ENCODE measurements at regions not wholly inside any gene's neighbourhood (a gene's known extent, or its start where the extent isn't known, plus 50 kb on each side); places are given as distances from the start of the nearest gene placed in this dataset.

GRCh38 chr3:15955968-15956367 is 158.2 kb upstream of the ANKRD28 start:
- CTCF ChIA-PET = no interaction called here
- no peak for DNase-seq (ENCODE audit: extremely low spot score)
- no peak for TF ChIP-seq ARNT (IDR thresholded peaks at IDR 0.05)
- TF ChIP-seq FOXM1 (IDR thresholded peaks at IDR 0.05; ENCODE audit: borderline replicate concordance) = no peak
- TF ChIP-seq CTBP1 (IDR thresholded peaks at IDR 0.05; ENCODE audit: borderline replicate concordance) = no peak
- POLR2A ChIA-PET = no interaction called here

- POLR2A ChIA-PET = no interaction called here
- CTCF ChIA-PET = no interaction called here
- DNase-seq (ENCODE audit: extremely low spot score) = no peak
- TF ChIP-seq NFRKB (IDR thresholded peaks at IDR 0.05) (no peak), CTBP1 (IDR thresholded peaks at IDR 0.05; ENCODE audit: borderline replicate concordance) (no peak), FOXM1 (IDR thresholded peaks at IDR 0.05; ENCODE audit: borderline replicate concordance) (no peak), L3MBTL2 (conservative IDR thresholded peaks at IDR 0.05) (no peak), PKNOX1 (IDR thresholded peaks at IDR 0.05) (no peak), ARNT (IDR thresholded peaks at IDR 0.05) (no peak), FOXA1 (IDR thresholded peaks at IDR 0.05) (no peak), ELF4 (IDR thresholded peaks at IDR 0.05) (no peak), HDGF (IDR thresholded peaks at IDR 0.05; ENCODE audit: borderline replicate concordance) (no peak), BHLHE40 (IDR thresholded peaks at IDR 0.05; ENCODE audit: borderline replicate concordance) (no peak), ZNF384 (IDR thresholded peaks at IDR 0.05) (no peak), LEF1 (IDR thresholded peaks at IDR 0.05; ENCODE audit: borderline replicate concordance) (no peak)
Measured at GRCh38 chr3:15958692-15959433, 161.1 kb upstream of the ANKRD28 start.

- ChIA-PET POLR2A (no interaction called here), CTCF (no interaction called here)
- no peak for DNase-seq (ENCODE audit: extremely low spot score)
- no peak for TF ChIP-seq ARNT (IDR thresholded peaks at IDR 0.05)
- no peak for TF ChIP-seq BHLHE40 (IDR thresholded peaks at IDR 0.05; ENCODE audit: borderline replicate concordance)
- no peak for TF ChIP-seq CTBP1 (IDR thresholded peaks at IDR 0.05; ENCODE audit: borderline replicate concordance)
- no peak for TF ChIP-seq SUZ12 (IDR thresholded peaks at IDR 0.05)
- no peak for TF ChIP-seq NFRKB (IDR thresholded peaks at IDR 0.05)
- no peak for TF ChIP-seq ELF4 (IDR thresholded peaks at IDR 0.05)
- no peak for TF ChIP-seq FOXK2 (IDR thresholded peaks at IDR 0.05)
- no peak for TF ChIP-seq SP1 (IDR thresholded peaks at IDR 0.05)
Measured at GRCh38 chr3:15959434-15959811, 161.6 kb upstream of the ANKRD28 start.

GRCh38 chr3:15964605-15965442 is 167.0 kb upstream of the ANKRD28 start:
- POLR2A ChIA-PET = no interaction called here
- no peak for TF ChIP-seq ARNT (IDR thresholded peaks at IDR 0.05)
- TF ChIP-seq FOXK2 (IDR thresholded peaks at IDR 0.05) = no peak
- TF ChIP-seq PKNOX1 (IDR thresholded peaks at IDR 0.05) = no peak
- TF ChIP-seq SP1 (IDR thresholded peaks at IDR 0.05) = no peak
- no peak for TF ChIP-seq BHLHE40 (IDR thresholded peaks at IDR 0.05; ENCODE audit: borderline replicate concordance)
- TF ChIP-seq ELF4 (IDR thresholded peaks at IDR 0.05) = no peak
- no peak for TF ChIP-seq SUZ12 (IDR thresholded peaks at IDR 0.05)
- TF ChIP-seq HDGF (IDR thresholded peaks at IDR 0.05; ENCODE audit: borderline replicate concordance) = no peak
- TF ChIP-seq ZNF384 (IDR thresholded peaks at IDR 0.05) = no peak
- TF ChIP-seq CTBP1 (IDR thresholded peaks at IDR 0.05; ENCODE audit: borderline replicate concordance) = no peak
- no peak for TF ChIP-seq TARDBP (IDR thresholded peaks at IDR 0.05)
- TF ChIP-seq L3MBTL2 (conservative IDR thresholded peaks at IDR 0.05) = no peak
- no peak for DNase-seq (ENCODE audit: extremely low spot score)
- CTCF ChIA-PET = no interaction called here

GRCh38 chr3:15967577-15967976 is 169.8 kb upstream of the ANKRD28 start:
- no peak for DNase-seq (ENCODE audit: extremely low spot score)
- CTCF ChIA-PET = no interaction called here
- no peak for TF ChIP-seq TARDBP (IDR thresholded peaks at IDR 0.05)
- TF ChIP-seq ELF4 (IDR thresholded peaks at IDR 0.05) = no peak
- TF ChIP-seq PKNOX1 (IDR thresholded peaks at IDR 0.05) = no peak
- no peak for TF ChIP-seq L3MBTL2 (conservative IDR thresholded peaks at IDR 0.05)
- no peak for TF ChIP-seq NFRKB (IDR thresholded peaks at IDR 0.05)
- no peak for TF ChIP-seq BHLHE40 (IDR thresholded peaks at IDR 0.05; ENCODE audit: borderline replicate concordance)
- TF ChIP-seq CTBP1 (IDR thresholded peaks at IDR 0.05; ENCODE audit: borderline replicate concordance) = no peak
- TF ChIP-seq ARNT (IDR thresholded peaks at IDR 0.05) = no peak
- no peak for TF ChIP-seq SUZ12 (IDR thresholded peaks at IDR 0.05)
- no peak for TF ChIP-seq SP1 (IDR thresholded peaks at IDR 0.05)
- TF ChIP-seq FOXA1 (IDR thresholded peaks at IDR 0.05) = no peak
- no peak for TF ChIP-seq ZNF384 (IDR thresholded peaks at IDR 0.05)
- no peak for TF ChIP-seq LEF1 (IDR thresholded peaks at IDR 0.05; ENCODE audit: borderline replicate concordance)
- no peak for TF ChIP-seq HDGF (IDR thresholded peaks at IDR 0.05; ENCODE audit: borderline replicate concordance)
- TF ChIP-seq FOXM1 (IDR thresholded peaks at IDR 0.05; ENCODE audit: borderline replicate concordance) = no peak
- TF ChIP-seq FOXK2 (IDR thresholded peaks at IDR 0.05) = no peak
- POLR2A ChIA-PET = no interaction called here

All from HEK293T (cell line).